Right renal pelvis (tissue), 4 donors: ENCODE measurements at regions not wholly inside any gene's neighbourhood (a gene's known extent, or its start where the extent isn't known, plus 50 kb on each side); places are given as distances from the start of the nearest gene placed in this dataset.

Experiments used
- DNase-seq, 4 donors: peaks; one replicate each; pipeline ENCODE4 v3.0.0-alpha.2; 2013; ENCODE audit warnings: low read depth in 4 of 4, low spot score in 3 of 4, missing footprints in 1 of 4

DNA sequence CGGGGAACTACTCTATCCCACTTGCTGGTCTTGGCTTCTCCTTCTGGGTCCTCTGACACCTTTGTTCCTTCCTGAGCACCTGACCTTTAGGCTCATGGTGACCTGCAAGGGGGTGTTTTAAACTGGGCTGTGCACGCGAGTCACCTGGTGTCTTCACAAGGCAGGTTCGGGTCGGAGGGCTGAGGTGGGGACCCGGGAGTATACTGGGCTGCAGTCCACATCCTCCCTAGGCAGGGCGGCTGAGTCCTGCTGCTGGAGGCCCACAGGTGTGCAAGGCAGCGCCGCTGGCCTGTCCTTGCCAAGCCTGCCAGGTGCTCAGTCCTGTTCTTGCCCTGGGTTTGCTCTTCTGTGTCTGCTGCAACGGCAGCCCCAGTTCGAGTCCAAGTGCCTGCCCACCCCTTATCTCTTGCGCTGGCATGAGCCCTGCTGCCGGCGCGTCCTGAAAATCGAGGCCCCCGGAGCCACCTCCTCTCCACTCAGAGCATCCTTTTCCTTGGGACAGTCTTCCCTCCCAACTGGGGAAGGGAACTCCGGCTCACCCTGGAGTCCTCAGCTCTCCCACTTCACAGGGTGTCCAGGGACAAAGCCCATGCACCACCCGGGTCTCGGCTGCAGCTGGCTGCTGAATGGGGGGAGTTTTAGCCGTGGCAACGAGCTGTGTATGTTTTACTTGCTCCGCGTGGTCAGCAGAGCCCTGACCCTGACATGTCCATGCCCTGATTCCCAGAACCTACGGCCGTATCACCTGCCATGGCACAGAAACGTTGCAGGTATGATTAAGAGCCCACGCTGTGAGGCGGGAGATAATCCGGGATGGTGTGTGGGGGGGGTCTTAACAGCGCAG lies 193.5 kb downstream of the TEX29 start:
- no peak for DNase-seq

DNA sequence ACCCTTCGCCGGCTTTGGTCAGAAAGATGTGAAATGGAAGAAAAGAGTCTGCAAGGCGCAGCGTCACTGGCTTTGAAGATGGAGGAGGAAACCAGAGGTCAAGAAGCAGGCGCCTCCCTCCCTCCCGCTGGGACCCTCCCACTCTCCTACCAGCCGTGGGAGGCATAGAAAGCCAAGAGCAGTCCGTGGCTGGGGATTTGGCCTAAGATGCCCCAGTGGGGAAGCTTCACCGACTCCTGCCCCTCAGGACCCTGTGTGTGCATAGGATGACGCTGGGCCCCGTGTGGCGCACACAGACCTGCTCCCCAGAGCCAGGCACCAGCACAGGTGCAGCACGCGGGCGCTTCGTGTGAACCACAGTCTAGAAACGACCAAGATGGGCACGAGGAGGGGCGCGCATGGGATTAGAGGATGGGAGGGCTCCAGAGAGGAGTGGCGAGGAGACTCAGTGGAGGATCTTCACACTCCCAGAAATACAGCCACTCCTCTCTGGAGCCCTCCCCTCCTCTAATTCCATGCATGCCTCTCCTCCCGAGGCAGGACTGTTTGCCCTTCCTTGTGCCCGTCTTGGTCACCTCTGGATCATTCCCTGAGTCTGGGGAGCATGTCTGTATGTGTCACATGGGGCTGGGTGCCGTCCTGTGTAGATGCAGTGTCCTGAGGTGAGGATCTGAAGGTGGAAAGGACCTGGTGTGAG lies 194.3 kb downstream of the TEX29 start:
- no peak for DNase-seq

DNA sequence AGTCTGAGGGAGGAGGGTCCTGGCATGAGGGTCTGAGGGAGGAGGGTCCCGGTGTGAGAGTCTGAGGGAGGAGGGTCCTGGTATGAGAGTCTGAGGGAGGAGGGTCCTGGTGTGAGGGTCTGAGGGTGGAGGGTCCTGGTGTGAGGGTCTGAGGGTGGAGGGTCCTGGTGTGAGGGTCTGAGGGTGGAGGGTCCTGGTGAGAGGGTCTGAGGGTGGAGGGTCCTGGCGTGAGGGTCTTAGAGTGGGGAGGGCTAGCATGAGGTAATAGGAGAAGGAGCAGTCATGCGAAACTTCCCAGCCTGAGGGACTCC lies 194.8 kb downstream of the TEX29 start:
- DNase-seq = no peak

DNA sequence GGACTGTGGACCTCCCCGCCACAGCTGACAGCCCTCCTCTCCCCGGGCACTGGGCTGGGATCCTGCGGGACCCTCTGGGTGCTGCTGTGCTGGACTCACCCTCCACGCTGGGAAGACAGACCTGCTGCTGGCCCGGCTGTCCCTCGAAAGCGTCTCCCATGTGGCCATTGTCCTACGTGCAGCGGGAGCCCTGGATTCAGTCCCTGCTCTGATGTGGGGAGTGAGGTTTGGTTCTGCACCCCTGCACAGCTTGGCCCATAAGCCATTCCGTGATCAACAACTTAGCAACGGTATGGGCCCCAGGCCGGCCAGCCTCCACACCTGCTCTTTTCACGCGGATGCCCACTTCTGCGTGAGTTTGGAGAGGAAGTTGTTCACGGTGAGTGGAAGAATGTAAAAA lies 195.2 kb downstream of the TEX29 start:
- DNase-seq = no peak

DNA sequence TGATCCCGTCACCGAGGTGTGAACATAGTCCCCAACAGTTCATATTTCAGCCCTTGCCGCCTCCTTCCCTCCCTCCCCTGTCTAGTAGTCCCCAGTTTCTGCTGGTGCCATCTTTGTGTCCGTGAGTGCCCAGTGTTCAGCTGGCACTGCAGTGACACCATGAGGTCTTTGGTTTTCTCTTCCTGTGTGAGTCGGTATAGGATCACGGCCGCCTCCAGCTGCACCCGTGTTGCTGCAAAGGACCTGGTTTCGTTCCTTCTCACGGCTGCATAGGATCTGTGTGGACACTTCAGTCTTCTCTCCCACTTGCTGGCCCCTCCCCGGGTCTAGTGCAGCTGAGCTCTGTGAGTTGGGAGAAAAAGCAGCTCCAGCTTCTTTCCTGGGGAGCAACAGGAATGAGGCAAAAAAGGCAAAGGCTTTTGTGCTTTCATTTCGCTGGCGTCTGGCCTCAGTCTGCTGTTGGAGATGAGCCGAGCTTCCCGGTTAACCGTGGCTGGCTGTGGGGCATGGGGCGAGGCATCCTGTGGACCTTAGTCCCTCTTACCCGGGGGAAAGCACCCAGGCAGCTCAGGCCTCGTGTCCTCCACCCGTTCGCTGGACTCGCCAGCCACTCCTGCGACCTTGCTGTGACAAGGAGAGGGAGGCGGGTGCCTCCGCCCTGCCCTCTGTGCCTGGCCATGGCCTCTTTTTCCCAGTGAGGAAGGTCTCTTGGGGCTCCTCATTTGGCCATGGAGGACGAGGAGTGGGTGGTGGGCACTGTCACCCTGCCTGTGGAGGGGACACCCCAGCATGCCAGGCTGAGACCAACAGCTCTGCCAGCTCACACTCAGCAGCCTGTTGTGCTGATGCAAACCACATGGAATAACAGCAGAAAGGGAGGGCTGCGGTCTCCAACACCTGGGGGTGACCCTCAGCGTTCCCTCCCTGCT lies 196.5 kb downstream of the TEX29 start:
- no peak for DNase-seq

DNA sequence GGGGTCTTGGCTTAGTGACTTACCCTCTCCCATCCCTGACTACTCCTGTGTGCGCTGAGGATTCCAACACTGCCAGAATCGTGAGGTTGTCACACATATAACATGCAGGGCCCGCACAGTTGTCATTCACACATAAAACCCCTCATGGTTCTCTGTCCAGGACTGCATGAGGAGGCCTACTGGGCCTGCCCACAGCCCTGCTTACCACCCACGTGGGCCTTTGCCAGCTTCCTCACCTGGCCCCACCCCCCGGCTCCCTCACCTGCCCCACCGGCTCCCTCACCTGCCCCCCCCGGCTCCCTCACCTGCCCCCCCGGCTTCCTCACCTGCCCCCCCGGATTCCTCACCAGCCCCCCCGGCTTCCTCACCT lies 197.2 kb downstream of the TEX29 start:
- no peak for DNase-seq

DNA sequence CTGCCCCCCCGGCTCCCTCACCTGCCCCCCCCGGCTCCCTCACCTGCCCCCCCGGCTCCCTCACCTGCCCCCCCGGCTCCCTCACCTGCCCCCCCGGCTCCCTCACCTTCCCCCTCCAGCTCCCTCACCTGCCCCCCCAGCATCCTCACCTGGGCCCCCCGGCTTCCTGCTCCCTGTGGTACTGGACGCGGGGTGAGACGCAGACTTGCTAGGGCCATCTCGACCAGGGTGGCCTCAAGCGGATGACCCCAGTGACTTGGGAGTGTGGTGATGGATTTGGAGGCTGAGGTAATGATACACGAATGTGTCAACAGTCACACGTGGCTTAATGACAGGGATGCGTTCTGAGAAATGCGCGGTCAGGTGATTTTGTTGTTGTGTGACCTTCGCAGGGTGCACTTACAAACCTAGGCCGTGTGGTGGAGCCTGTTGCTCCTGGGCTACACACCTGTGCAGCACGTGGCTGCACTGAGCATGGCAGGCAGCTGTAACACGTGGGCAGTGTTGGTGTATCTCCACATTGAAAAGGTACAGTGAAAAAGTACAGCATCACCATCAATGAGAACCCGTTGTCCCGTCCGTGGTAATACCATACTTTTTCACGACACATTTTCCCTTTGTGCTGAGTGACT lies 197.8 kb downstream of the TEX29 start:
- no peak for DNase-seq

DNA sequence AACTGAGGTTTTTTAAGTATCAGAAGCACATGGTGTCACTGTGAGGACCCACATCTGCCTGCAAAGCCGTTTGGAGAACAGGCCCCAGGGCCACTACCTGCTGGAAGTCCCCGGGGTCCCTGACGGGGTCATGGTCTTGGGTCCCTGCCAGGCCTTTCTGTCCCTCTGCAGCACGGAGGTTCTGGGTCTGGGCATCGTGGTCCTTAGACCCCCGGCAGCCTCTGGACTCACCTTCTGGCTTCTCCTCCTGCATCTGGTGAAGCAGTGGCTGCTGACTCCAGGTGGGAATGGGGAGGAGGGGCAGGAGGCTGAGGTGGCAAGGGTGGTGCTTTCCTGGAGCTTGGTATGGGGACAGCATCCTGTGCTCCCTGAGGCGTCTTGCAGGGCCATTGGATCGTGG lies 198.6 kb downstream of the TEX29 start:
- no peak for DNase-seq

DNA sequence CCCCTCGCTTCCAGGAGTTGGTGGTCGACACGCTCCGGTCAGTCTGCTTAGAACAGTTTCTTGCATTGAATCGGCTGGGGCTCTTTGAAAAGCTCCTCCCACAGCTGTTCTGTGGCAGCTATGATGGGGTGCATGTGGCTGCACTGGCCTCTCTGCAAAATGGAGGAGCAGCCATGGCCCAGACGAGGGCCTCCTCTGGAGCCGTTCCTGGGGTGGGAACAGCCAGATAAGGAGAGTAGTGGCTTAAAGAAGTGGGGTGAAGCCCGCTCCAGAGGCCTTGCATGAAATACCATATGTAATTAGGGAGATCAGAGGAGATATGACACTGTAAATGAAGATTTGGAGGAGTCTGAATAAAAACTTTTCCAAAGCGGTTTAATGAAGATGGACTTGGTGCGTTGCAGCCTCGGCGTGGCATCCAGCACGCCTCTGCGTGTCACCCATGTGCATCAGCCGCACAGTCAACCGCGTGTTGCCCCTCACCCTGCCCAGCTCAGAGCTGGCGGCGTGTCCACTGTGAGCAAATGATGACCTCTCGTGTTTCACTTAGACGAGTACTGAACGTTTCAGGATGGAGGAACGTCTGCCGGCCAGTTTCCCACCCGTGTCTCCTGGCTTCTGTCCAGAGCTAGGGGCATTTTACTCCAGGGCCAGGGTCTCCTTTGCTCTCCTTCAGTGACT lies 199.2 kb downstream of the TEX29 start:
- DNase-seq = no peak

DNA sequence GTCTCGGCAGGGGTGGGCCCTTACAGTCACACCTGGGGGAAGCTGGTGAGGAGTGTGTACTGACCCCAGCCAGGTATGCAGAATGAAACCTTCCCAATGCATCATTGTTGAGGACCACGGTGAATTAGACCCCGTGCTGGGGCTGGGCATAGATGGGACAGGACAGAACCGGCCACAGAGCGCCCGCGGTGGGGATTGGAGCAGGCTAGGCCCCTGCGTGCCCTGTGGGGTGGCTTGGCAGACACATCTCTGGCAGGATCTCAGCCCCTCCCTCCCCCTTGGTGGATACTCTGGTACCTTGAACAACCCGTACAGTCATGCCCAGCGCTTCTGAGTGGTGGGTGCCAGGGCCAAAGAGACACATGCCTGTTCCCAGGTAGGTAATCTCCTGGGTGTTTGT lies 200.6 kb downstream of the TEX29 start:
- DNase-seq = no peak

DNA sequence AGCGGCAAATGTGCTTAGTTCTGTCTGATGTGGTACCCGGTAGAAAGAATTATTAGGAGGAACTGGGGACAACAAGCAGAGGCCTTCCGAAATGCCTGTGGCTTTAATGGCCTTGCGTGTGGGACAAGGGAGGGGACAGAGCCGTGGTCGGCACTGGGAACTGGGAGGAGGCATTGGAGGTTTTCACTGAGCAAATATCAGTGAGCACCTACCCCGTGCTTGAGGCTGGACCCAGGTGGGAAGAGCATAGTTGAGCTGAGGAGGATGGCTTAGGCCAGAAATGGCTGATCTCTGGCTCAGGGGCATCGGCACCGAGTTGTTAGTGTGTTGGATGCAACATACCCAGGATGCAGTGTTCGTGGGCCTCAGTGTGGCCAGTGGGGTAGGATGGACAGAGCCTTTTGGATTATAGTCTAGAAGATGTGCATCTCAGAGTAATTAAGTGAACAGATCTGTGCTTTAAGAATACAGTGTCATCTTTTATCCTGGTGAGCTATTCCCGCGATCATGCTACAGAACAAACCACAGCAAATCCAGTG lies 201.3 kb downstream of the TEX29 start:
- no peak for DNase-seq

DNA sequence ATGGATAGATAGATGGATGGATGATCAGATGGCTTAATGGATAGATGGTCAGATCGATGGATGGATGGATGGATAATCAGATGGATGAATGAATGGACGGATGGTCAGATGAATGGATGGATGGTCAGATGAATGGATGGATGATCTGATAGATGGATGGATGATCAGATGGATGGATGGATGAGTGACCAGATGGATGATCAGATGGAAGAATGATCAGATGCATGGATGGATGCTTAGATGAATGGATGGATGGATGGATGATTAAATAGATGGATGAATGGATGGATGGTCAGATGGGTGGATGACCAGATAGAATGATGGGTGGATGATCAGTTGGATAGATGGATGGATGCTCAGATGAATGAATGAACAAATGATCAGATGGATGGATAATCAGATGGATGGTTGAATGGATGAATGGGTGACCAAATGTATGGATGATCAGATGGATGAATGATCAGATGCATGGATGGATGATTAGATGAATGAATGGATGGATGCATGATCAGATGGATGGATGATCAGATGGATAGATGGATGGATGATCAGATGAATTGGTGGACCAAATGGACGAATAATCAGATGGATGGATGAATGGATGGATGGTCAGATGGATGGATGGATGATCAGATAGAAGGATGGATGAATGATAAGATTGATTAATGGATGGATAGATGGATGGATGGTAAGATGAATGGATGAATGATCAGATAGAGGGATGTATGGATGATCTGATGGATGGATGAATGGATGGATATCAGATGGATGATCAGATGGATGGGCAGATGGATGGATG lies 205.1 kb downstream of the TEX29 start:
- no peak for DNase-seq

DNA sequence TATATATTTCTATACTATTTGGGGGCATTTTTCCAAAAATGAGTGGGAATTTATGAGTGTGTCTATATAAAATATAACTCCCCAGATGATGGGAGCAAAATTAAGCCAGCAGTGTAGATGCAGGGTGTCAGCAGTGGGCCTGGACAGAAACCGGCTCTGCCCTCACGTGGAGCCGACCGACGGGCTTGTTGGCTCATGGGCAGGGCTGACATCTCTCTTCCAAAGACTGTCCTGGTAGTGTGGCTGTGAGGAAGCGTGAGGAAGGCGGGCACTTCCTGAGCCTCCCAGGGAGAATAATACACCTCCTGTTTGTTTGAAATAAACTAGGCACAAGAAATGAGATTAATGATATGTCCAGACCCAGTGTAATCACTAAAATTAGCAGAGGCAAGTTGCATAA lies 206.5 kb downstream of the TEX29 start:
- DNase-seq = no peak

DNA sequence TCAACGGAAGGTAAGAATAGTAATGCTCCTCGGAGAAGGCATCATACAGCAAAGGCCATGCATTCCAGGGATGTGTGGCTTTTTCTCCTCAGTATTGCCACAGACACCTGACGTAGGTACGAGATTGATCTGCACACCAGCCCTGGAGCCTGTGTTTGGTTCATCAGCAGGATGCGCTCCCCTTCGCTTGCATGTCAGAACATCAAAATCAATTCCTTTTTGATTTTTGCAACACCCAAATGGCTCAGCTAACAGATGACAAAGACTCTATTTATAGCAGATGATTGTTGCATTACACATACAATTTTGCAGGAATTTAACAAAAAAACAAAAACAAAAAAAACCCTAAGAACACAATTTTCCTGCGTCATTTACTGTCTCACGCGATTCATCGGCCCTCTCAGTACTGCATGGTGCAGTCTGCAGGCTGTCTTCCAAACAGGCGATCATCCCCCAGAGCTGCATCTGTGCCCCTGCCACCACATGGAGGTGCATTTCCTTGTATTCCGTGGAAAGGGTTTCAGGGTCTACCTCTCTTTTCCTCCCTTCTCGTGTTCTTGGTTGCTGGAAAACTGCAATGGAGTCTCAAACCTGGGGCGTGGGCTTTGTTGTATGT lies 207.3 kb downstream of the TEX29 start:
- no peak for DNase-seq

DNA sequence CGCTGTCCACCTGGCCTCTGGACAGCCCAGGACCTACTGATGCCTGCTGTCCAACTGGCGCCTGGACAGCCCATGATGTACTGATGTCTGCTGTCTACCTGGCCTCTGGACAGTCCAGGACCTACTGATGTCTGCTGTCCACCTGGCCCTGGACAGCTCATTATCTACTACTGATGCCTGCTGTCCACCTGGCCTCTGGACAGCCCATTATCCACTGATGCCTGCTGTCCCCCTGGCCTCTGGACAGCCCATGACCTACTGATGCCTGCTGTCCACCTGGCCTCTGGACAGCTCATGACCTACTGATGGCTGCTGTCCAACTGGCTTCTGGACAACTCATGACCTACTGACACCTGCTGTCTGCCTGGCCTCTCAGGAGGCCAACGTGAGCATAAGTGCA lies 208.1 kb downstream of the TEX29 start:
- no peak for DNase-seq

DNA sequence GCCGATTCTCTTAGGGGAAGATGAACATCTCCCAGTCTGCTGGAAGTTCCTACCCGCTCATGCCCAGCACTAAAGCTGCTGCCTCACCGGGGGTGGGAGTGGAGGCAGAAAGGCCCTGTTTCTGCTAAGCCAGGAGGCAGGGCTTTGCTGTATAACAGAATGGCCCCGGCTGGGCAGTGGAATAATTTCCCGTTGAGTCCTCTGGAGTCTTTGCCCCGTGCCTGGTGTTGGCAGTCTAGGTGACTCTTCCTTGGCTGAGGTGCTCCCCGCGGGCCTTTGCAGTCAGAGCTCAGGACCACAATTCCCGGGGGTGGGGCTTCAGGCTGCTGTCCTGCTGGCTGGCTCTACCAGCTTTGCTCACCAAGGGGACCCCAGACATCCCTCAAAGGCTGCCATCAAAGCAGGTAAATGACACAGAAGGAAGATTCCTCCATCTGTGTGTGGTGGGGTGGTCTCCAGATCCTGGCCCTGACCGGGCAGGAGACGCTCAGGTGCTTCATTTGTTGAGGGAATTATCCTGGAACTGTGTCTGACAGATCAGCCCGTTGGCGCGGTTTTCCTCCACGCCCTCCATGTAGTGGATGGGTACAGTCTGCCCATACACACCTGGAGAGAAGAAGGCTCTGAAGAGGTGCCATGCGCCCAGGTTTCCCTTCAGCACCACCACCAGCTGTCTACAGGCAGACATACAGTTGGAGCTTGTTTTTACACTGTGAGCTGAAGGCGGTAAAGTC lies 209.9 kb downstream of the TEX29 start:
- DNase-seq = no peak

DNA sequence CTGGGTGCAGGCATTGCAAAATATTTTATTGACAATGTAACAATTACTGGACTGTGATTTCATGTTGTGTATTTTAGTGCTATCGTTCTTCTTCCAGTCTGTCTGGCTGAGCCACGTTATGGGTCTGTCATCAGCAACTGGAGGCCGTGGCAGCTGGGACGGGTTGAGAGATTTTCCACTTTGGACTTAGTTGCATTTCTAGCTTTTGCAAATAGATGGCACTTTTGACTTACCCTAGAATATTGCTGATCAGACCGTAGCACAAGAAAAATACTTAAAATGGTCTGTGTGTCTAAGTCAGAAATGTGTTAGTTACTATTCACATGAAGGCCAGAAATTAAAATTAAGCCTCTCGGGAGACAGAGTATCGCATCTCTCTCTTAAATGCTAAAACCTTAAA lies 211.1 kb downstream of the TEX29 start:
- DNase-seq = peak in 1 of 4 donors; percentile 23

DNA sequence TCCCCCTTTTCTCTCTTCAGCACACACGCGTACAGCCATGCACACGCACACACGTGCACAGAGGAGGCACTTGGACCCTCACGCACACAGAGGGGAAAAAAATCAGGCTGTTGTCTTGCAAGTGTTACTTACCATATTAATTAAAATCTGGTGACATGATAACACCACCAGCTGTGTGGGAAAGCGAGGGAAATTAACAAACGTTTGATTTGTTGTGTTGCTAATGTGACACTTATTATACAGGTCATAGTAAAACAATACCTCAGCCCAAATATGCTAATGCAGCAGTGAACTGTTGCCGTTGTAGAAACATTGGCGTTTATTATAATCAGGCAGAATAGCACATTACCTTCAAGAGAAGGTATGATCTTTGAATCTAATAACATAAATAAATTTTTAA lies 211.7 kb downstream of the TEX29 start:
- DNase-seq = no peak
